Esophagus (tissue), 2 donors: ENCODE measurements at regions not wholly inside any gene's neighbourhood (a gene's known extent, or its start where the extent isn't known, plus 50 kb on each side); places are given as distances from the start of the nearest gene placed in this dataset.

Experiments
- H3K27ac ChIP-seq, 2 donors: one replicate each; pipeline ENCODE4 v1.5.1; 2013; ENCODE audit warnings: low read depth in 2 of 2, mild to moderate bottlenecking in 2 of 2, inconsistent platforms in 1 of 2, low read length in 1 of 2, moderate library complexity in 1 of 2
- H3K27me3 ChIP-seq, 2 donors: one replicate each; pipeline ENCODE4 v1.6.1; 2013; ENCODE audit warnings: low read length in 2 of 2, control low read depth in 1 of 2, mild to moderate bottlenecking in 1 of 2; ENCODE audit not compliant: insufficient read depth in 2 of 2, control insufficient read depth in 1 of 2
- H3K36me3 ChIP-seq, 2 donors: one replicate each; pipeline ENCODE4 v1.6.1; 2013; ENCODE audit warnings: low read length in 1 of 2; ENCODE audit not compliant: control insufficient read depth in 2 of 2, insufficient read depth in 2 of 2
- H3K4me1 ChIP-seq, 2 donors: one replicate each; pipeline ENCODE4 v1.6.1; 2013; ENCODE audit warnings: low read length in 1 of 2; ENCODE audit not compliant: control insufficient read depth in 2 of 2, insufficient read depth in 2 of 2
- H3K4me3 ChIP-seq, 2 donors: one replicate each; pipeline ENCODE4 v1.5.1; 2013; ENCODE audit warnings: low read length in 2 of 2, mild to moderate bottlenecking in 2 of 2, low read depth in 1 of 2, moderate library complexity in 1 of 2
- H3K9me3 ChIP-seq, 2 donors: one replicate each; pipeline ENCODE4 v1.6.1; 2013; ENCODE audit warnings: mild to moderate bottlenecking in 2 of 2, low read depth in 1 of 2, low read length in 1 of 2, moderate library complexity in 1 of 2; ENCODE audit not compliant: control insufficient read depth in 2 of 2, insufficient read depth in 1 of 2
- WGBS, 2 donors: extraction: QIAGEN DNeasy Blood & Tissue Kit; methylation state at CpG; one replicate each; pipeline ENCODE4 v1.1.7; 2013; 5-methylcytosine and 5-hydroxymethylcytosine counted together
- donor health status: healthy with polysubstance abuse.
- donor health status: Bipolar disorder and iron deficiency.

GRCh38 chr4:14729282-14730000, 272.8 kb upstream of the CPEB2 start:
- H3K4me3 ChIP-seq, result no peak overlapping the region
- H3K4me1 ChIP-seq, result no peaks in the 10 kb centered on the region
- no peaks in the 10 kb centered on the region for H3K9me3 ChIP-seq
- no peaks in the 10 kb centered on the region for H3K36me3 ChIP-seq
- H3K27ac ChIP-seq, result no peak overlapping the region
- H3K27me3 ChIP-seq, result no peaks in the 10 kb centered on the region

DNA sequence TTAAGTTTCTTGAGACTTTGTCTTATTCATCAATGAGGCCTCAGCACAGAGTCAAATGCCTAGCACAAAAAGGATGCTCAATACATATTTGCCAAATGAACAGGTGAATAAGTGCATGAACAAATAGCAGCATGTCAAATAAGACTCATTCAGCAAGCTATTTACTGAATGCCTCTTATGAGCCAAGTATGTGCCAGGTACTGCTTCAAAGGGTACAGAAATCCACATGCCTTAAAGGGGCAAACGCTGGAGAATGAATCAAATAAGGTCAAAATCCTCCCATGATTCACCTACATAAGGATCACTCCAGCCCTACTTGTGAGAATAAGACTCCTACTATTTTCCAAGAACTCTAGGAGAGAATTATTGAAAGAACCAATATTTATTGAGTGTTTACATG, 260.2 kb upstream of the CPEB2 start:
- no peak overlapping the region for H3K27ac ChIP-seq
- H3K9me3 ChIP-seq, result no peaks in the 10 kb centered on the region
- H3K4me1 ChIP-seq, result no peaks in the 10 kb centered on the region
- H3K4me3 ChIP-seq, result no peak overlapping the region
- H3K36me3 ChIP-seq, result no peaks in the 10 kb centered on the region
- no peaks in the 10 kb centered on the region for H3K27me3 ChIP-seq
- 48 to 53% methylated on average over 1 of the region's 1 CpG for WGBS, 2 donors

DNA sequence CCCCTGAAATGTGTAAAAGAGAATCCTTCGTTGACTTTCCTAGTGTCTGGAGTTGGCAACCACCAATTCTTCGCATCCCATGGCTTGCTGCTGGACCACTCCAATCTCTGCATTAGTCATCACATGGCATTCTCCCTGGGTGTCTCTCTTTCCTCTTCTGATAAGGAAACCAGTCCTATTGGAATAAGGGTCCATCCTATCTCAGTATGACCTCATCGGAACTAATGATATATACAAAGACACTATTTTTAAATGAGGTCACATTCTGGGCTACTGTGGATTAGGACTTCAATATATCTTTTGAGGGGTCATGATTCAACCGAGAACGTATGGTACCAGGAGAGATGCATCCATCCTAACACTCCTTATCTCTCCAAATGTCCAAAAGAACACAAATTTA, 259.1 kb upstream of the CPEB2 start:
- Histone ChIP-seq H3K27ac (no peak overlapping the region), H3K9me3 (no peaks in the 10 kb centered on the region), H3K36me3 (no peaks in the 10 kb centered on the region), H3K4me1 (no peaks in the 10 kb centered on the region), H3K4me3 (no peak overlapping the region), H3K27me3 (no peaks in the 10 kb centered on the region)
- WGBS, 2 donors, result 85 to 92% methylated on average over 5 of the region's 5 CpGs

DNA sequence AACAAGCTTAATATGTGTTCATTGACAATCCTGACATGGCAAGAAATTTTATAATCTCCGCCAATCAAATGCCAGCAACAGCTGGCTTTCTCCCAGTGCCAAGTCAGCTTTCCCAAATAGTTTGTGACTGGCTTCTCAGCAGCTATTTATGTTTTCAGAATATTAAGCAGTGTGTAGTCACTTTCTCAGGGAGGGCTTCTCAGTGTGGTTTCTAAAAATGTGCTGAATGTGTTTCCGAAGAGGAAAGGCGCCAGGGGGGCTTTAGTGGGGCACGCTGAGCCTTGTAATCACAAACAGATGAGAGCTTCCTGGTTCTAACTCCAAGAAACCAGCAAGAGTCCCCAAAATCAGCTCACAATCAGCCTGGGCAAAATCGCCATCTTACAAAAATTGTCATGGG, 258.7 kb upstream of the CPEB2 start:
- Histone ChIP-seq H3K9me3 (no peaks in the 10 kb centered on the region), H3K4me3 (no peak overlapping the region), H3K27me3 (no peaks in the 10 kb centered on the region), H3K4me1 (no peaks in the 10 kb centered on the region), H3K27ac (no peak overlapping the region), H3K36me3 (no peaks in the 10 kb centered on the region)
- WGBS, 2 donors, result 84 to 86% methylated on average over 5 of the region's 5 CpGs

DNA sequence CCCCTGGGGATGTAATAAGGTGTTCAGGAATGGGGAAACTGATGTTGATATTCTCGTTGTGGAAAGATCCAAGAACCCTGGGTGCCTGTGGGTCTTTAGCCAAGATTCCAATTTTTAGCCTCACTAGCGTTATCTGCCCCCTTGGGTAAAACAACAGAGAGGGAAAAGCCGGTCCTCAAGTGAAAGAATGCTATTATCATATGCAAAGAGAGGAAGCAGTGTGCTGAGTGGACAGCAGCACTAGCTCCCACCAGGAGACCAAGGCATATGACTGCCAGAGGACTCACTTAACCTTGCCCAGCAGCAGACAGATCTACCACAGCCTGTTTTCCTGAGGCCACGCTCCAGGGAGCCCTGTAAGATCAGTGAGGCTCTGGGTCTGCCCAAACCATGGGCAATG, 257.9 kb upstream of the CPEB2 start:
- Histone ChIP-seq H3K9me3 (no peaks in the 10 kb centered on the region), H3K4me1 (no peaks in the 10 kb centered on the region), H3K36me3 (no peaks in the 10 kb centered on the region), H3K27me3 (no peaks in the 10 kb centered on the region), H3K27ac (no peak overlapping the region), H3K4me3 (no peak overlapping the region)
- WGBS, 2 donors, result 74 to 78% methylated on average over 4 of the region's 4 CpGs

- Histone ChIP-seq H3K4me1 (no peaks in the 10 kb centered on the region), H3K27ac (no peak overlapping the region), H3K9me3 (peaks cover 0 to 2% of the 10 kb centered on the region in 2 donors), H3K4me3 (no peak overlapping the region), H3K36me3 (no peaks in the 10 kb centered on the region), H3K27me3 (no peaks in the 10 kb centered on the region)
- WGBS, 2 donors, result 37 to 44% methylated on average over 2 of the region's 2 CpGs
These were observed 252.4 kb upstream of the CPEB2 start for GRCh38 chr4:14749910-14750309.

GRCh38 chr4:14752341-14753046, 249.8 kb upstream of the CPEB2 start:
- no peaks in the 10 kb centered on the region for H3K4me1 ChIP-seq
- H3K9me3 ChIP-seq, result peaks cover 0 to 2% of the 10 kb centered on the region in 2 donors
- H3K36me3 ChIP-seq, result no peaks in the 10 kb centered on the region
- WGBS, 2 donors, result 74 to 76% methylated on average over 6 of the region's 6 CpGs
- H3K4me3 ChIP-seq, result no peak overlapping the region
- no peak overlapping the region for H3K27ac ChIP-seq
- H3K27me3 ChIP-seq, result no peaks in the 10 kb centered on the region

DNA sequence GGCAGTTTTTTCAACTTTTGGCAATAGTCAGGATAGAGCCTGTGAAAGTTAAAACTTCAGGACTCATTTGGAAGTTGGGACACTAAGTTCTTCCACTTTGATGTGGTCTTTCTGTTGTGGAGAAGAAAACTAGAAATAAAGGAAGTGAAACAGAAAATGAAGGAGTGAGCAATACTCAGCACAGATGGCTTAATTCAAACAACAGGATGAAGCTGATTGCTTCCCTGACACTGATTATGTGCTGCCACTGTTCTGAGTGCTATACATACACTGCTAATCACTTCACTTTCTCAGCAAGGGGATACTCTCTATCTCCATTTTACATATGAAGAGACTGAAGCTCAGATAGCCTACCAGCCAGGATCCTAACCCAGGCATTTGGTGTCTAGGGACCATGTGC, 235.1 kb upstream of the CPEB2 start:
- Histone ChIP-seq H3K27me3 (no peaks in the 10 kb centered on the region), H3K27ac (no peak overlapping the region), H3K4me1 (peaks cover 0 to 6% of the 10 kb centered on the region in 2 donors), H3K4me3 (no peak overlapping the region), H3K9me3 (no peaks in the 10 kb centered on the region), H3K36me3 (no peaks in the 10 kb centered on the region)

DNA sequence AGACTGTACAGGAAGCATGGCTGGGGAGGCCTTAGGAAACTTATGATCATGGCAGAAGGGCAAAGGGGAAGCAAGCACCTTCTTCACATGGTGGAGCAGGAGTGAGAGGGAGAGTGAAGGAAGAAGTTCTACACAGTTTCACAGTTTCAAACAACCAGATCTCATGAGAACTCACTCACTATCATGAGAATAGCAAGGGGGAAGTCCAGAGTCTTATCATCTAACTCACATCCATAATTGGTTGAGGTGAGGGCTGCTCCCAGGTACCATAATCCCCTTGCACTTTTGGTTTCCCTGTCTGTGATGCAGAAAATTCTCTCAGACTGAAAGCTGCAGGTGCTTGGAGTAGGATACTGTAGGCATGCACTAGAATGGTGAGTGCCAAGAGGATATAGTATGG, 233.8 kb upstream of the CPEB2 start:
- no peaks in the 10 kb centered on the region for H3K27me3 ChIP-seq
- H3K4me3 ChIP-seq, result no peak overlapping the region
- no peaks in the 10 kb centered on the region for H3K36me3 ChIP-seq
- no peaks in the 10 kb centered on the region for H3K9me3 ChIP-seq
- no peak overlapping the region for H3K27ac ChIP-seq
- H3K4me1 ChIP-seq, result peaks cover 0 to 6% of the 10 kb centered on the region in 2 donors

DNA sequence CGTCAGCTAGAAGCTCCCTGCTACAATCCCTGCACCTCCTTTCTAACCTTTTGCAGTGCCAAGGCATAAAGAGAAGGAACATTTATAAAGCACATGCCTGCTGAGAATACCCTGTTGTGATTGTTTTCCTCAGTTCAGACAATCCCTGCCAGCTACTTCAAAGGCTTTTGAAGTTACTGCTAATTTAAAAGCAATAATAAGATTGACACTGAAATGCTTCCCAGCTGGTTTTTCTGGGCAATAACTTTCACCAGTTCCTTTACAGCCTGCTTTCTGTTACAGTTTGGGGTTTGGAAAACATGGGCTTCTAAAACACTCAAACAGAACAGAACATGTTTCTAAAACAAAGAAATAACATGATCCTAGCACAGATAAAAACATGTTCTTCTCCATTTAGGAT, 232.3 kb upstream of the CPEB2 start:
- Histone ChIP-seq H3K36me3 (no peaks in the 10 kb centered on the region), H3K27me3 (no peaks in the 10 kb centered on the region), H3K27ac (peak overlapping the region; percentile 7 to 40), H3K9me3 (no peaks in the 10 kb centered on the region), H3K4me1 (peaks cover 0 to 6% of the 10 kb centered on the region in 2 donors), H3K4me3 (no peak overlapping the region)
- 13 to 38% methylated on average over 1 of the region's 1 CpG for WGBS, 2 donors
